ENCODE measurements at regions not wholly inside any gene's neighbourhood (a gene's known extent, or its start where the extent isn't known, plus 50 kb on each side); places are given as distances from the start of the nearest gene placed in this dataset.

DNA sequence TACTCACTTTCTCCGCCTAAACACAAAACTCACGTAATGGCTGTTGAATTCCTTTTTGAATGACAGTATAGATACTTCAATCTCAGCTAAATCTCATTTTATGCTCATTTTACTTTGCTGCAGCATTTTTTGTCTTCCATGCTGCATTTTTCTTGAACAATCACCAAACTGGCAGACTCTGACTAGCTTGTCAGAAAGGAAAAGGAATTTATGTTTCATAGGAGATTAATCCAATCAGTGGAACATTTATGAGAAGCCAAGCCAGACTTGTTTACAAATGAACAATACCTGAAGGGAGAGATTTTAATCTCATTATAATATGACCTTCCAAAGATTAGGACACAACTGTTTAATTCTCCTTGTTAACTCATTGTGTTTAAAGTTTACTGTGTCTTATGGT, 1044.3 kb downstream of the DIAPH3 start:
- TF ChIP-seq, protein P1, sequence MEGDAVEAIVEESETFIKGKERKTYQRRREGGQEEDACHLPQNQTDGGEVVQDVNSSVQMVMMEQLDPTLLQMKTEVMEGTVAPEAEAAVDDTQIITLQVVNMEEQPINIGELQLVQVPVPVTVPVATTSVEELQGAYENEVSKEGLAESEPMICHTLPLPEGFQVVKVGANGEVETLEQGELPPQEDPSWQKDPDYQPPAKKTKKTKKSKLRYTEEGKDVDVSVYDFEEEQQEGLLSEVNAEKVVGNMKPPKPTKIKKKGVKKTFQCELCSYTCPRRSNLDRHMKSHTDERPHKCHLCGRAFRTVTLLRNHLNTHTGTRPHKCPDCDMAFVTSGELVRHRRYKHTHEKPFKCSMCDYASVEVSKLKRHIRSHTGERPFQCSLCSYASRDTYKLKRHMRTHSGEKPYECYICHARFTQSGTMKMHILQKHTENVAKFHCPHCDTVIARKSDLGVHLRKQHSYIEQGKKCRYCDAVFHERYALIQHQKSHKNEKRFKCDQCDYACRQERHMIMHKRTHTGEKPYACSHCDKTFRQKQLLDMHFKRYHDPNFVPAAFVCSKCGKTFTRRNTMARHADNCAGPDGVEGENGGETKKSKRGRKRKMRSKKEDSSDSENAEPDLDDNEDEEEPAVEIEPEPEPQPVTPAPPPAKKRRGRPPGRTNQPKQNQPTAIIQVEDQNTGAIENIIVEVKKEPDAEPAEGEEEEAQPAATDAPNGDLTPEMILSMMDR (tag by site-specific recombination; IDR thresholded peaks at IDR 0.05) = no peak
- TF ChIP-seq ZNF768 (tag by site-specific recombination; IDR thresholded peaks at IDR 0.05) = no peak
- TF ChIP-seq, protein P2, sequence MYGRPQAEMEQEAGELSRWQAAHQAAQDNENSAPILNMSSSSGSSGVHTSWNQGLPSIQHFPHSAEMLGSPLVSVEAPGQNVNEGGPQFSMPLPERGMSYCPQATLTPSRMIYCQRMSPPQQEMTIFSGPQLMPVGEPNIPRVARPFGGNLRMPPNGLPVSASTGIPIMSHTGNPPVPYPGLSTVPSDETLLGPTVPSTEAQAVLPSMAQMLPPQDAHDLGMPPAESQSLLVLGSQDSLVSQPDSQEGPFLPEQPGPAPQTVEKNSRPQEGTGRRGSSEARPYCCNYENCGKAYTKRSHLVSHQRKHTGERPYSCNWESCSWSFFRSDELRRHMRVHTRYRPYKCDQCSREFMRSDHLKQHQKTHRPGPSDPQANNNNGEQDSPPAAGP (tag by site-specific recombination; IDR thresholded peaks at IDR 0.05) = no peak

All from HEK293 (cell line).